HG03159 (cell line): ENCODE measurements at regions not wholly inside any gene's neighbourhood (a gene's known extent, or its start where the extent isn't known, plus 50 kb on each side); places are given as distances from the start of the nearest gene placed in this dataset.
"Not testable (repeated sequence)": the region's sequence is repeated elsewhere in the genome, so short reads cannot be mapped to it uniquely, and the experiment has no call there.

Experiments
- ATAC-seq: cut with Tn5 transposase; IDR thresholded peaks from one replicate; pipeline ENCODE4 v1.9.1; 2021; ENCODE audit warnings: mild to moderate bottlenecking, moderate library complexity; ENCODE audit not compliant: unreplicated experiment

- ATAC-seq, result no peak
Observed at GRCh38 chr3:145197051-145197820, 963.7 kb downstream of the PLOD2 start.

GRCh38 chr3:145197821-145198220, 963.2 kb downstream of the PLOD2 start:
- no peak for ATAC-seq

DNA sequence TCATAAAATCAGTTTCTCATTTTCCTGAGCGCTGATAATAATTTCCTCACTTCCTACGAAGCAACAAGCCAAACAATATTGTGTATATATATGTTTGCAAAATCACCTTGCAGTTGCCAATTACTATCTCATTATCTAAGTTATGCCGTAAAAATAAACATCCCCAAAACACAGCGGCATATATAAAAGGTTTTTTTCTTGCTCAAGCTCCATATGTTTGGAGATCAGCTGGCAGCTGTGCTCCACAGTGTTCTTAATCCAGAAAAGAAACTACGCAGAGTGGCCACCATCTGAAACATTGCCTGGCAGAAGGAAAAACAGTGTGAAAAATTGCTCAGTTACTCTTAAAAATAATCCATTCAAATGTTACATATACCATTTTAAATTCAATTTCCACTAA, 951.4 kb downstream of the PLOD2 start:
- ATAC-seq, result no peak

GRCh38 chr3:145219355-145220235, 941.4 kb downstream of the PLOD2 start:
- no peak for ATAC-seq

DNA sequence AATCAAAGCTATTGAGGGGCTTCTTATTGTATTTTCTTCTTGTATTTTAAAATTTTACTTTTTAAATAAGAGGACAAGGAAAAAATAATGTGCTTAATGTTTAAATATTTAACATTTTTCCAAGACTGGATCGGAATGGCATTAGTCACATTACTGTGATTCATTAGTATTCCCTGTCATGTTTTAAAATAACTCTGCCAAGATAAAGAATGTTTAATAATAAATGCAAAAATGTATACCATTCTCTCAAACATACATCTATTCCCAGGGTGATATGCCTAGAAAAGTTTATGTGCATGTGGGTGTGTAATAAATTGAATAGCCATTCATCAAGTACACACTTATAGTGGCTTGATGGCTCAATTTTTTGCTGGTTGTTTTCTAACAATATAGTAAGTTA, 936.1 kb downstream of the PLOD2 start:
- no peak for ATAC-seq

GRCh38 chr3:145243875-145244274, 917.1 kb downstream of the PLOD2 start:
- no peak for ATAC-seq

GRCh38 chr3:145244327-145244726, 916.7 kb downstream of the PLOD2 start:
- ATAC-seq, result no peak

DNA sequence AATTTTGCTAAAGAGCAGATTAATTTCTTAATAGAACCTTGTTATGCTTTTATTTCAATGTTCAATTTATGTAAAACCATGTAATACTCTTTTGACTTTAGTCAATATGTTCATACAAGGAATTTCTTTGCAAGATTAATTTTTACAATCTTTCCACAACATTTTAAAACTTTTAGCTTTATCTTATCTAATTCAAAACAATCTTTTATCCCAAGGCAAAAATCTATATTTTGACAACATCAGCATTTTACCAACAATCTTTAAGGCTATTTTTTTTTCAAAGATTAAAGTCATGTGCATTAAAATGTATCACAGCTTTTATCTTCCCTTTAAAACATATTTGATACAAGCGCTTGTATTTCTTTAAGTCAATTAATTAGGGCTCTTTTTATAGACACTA, 914.7 kb downstream of the PLOD2 start:
- no peak for ATAC-seq

GRCh38 chr3:145248928-145249327, 912.1 kb downstream of the PLOD2 start:
- no peak for ATAC-seq

DNA sequence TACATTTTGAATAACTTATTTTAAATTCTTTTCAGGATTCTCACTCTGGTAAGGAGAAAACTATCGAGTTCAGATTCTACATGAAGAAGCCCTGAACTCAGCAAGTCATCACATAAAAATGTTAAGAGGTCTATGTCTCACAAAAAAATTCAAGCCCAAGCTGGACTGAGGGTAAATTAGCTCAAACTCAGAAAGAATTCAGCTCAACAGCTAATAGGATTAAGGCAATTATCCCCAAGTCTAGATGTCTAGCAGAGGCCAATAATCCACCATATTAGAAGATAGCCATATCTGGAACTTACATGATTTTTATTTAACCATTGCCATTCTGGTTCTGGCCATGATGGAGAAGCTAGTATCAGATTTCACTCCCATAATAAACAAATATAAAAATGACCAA, 909.7 kb downstream of the PLOD2 start:
- no peak for ATAC-seq

- ATAC-seq, result not testable (repeated sequence)
Observed at GRCh38 chr3:145257967-145258366, 903.0 kb downstream of the PLOD2 start.

- ATAC-seq, result no peak
Observed at GRCh38 chr3:145259166-145259880, 901.7 kb downstream of the PLOD2 start.

- not testable (repeated sequence) for ATAC-seq
Observed at GRCh38 chr3:145263458-145263857, 897.5 kb downstream of the PLOD2 start.

DNA sequence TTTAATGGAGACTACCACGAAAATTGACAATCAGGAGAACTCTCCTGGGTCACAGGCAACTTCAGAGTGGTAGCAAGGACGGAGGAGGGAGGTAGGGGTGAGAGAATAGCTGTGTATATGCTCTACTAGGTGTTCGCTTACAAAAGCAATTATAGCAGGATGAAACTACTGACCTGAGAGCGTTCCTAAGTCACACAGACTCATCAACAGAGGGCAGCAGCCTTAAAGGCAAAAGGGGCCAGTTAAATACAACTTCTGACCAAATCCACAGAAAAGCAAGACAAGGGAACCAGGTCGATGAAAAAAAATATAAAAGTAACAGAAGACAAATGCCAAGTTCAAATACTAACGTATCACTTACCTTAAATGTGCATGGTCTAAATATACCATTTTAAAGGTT, 894.6 kb downstream of the PLOD2 start:
- ATAC-seq, result no peak

- ATAC-seq, result no peak
Observed at GRCh38 chr3:145269106-145269505, 891.9 kb downstream of the PLOD2 start.

- no peak for ATAC-seq
Observed at GRCh38 chr3:145272684-145273083, 888.3 kb downstream of the PLOD2 start.

- ATAC-seq, result no peak
Observed at GRCh38 chr3:145282505-145282904, 878.5 kb downstream of the PLOD2 start.

- ATAC-seq, result peak; percentile 75
Observed at GRCh38 chr3:145286937-145287336, 874.0 kb downstream of the PLOD2 start.

GRCh38 chr3:145290010-145290409, 871.0 kb downstream of the PLOD2 start:
- no peak for ATAC-seq

GRCh38 chr3:145294572-145294971, 866.4 kb downstream of the PLOD2 start:
- no peak for ATAC-seq

DNA sequence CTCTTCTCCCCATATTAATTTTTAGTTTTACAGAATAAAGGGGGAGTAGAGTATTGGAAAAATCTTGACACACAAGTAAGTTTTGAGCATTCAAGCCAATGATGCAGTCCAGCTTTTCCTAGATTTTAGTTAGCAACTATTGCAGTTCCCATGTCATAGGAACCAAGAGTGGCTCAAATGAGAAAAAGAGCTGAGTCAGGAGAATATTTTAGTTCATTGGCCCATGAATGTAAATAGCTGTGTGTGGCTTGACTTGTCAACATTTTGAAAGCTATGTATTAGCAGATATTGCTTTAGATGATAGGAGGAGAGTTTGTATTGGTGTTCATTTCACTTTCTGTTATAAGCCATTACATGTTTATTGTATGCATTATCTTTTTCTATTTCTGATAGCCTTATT, 853.7 kb downstream of the PLOD2 start:
- ATAC-seq, result no peak
